ENCODE measurements at regions not wholly inside any gene's neighbourhood (a gene's known extent, or its start where the extent isn't known, plus 50 kb on each side); places are given as distances from the start of the nearest gene placed in this dataset.

DNA sequence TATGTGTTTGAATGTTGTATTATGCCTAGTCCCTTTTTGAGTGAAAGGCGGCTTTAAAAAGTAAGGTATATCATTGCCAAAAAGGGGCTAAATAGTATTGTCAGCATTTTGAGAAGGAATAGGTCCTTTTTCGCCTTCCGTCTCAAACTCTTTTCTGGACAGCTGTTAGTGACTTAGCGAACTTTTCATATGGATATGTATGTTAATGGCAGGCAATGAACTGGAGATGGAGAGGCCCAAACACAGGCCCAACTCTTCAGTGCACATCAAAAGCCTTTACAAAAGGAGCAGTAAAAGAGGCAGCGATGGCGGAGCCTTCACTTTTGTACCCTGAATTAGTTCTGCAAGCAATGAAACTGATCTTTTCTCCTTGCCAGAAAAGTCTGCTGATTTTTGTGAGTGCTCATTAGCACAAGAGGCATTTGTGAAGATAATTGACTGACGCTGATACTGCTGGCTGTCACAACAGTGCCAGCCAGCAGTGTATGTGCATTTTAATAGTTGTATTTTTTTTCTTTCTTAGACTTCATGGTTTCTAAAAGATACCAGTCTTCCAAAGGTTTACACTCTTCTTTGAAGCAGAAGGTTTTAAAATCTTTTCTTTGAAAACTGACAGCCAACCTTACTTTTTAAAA, 243.7 kb upstream of the SP8 start:
- no peak for DNase-seq

DNA sequence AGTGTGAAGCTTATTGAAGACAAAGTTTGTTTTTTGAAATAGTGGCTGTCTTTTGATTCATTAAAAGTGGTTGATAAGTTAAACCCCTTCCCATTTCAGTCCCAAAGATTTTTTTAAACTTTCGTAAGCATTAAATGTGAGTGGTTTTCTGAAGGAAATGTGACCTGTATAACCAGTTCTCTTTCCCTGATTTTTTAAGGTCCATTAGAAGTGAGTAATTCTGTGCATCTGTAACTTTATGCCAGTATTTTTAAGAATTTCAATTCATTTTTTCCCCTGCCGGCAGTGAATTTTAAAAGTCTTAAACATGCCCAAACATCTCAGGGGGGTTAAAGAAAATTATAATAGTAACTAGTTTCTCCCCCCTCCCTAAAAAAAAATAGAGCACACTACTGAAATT, 254.6 kb upstream of the SP8 start:
- DNase-seq, result no peak

DNA sequence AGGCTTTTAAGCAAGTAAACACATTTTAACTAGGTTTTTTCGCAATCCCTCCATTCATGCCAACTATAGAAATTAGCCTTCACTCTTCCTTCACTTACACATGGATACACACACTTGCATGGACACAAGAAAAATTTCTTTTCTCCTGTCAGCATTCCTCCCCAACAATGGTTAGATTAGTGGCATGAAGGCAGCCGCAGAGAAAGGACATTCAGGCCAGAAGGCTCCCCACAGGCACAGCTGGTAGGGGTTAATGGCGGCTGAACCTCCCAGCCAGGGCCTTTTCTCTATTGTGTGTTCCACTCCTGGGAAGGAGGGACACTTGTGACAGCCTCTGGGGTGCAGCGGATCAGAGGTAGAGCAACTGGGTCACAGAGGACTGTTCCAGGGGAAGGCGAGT, 255.0 kb upstream of the SP8 start:
- DNase-seq, result no peak

DNA sequence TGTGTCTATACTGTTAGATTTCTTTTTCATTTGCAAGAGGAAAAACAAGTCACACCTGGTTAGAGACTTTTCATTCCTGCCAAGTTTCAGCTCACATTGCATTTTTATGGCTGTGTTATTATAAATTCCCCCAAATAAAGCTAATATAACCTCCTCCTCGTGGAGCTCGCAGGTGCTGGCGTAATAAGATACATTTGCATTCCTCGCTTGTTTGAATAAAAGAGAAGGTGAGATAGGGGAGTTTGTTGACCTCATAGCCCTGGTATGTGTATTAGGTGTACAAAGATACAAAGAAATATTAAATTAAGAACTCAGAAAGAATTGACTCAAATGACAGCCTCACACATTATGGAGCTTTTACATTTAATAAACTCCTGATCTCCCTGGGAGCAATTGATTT, 257.7 kb upstream of the SP8 start:
- no peak for DNase-seq

DNA sequence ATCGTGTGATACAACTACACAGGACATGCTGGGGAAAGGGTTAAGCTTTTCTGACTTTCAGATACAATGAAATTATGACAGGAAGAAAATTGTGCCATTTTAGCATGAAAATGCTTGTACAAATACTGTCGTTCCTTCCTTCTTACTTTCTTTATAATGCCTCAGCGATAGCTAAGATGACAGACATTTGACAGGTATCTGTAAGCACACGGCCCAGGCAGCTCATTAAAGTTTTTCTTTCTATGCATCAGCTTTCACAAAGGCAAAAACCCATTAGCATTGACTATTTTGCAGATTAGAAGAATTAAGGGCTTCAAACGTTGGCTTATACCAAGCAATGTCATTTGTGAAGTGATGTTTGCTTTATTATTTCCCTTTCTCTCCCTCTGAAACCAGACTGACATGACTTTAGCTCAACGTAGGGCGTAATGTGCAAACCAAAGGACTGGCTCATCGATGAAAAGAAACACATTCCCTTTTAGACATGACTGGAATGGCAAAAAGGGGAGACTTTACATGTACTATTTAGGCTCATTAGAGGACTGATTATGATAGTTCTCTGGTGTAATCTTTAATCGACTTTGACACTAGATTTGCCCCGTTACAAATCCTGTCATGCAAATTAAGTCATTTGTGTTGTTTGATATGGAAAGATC, 258.4 kb upstream of the SP8 start:
- no peak for DNase-seq

DNA sequence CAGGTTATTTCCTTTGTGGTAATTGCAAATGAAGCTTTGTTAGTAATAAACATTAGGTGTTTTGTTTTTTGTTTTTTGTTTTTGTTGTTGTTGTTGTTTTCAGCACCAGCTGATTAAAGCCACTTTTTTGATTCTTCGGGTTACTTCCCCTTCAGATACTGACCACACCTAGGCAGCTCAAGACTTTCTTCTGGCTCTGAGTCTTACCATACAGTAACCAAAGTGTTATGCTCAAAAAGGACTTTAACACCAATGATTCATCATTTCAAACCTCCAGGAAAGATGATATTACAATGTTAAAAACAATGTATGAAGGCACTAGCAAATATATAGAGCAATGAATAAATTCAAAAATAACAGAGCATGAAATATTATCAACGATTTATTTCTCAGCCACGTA, 265.2 kb upstream of the SP8 start:
- no peak for DNase-seq

DNA sequence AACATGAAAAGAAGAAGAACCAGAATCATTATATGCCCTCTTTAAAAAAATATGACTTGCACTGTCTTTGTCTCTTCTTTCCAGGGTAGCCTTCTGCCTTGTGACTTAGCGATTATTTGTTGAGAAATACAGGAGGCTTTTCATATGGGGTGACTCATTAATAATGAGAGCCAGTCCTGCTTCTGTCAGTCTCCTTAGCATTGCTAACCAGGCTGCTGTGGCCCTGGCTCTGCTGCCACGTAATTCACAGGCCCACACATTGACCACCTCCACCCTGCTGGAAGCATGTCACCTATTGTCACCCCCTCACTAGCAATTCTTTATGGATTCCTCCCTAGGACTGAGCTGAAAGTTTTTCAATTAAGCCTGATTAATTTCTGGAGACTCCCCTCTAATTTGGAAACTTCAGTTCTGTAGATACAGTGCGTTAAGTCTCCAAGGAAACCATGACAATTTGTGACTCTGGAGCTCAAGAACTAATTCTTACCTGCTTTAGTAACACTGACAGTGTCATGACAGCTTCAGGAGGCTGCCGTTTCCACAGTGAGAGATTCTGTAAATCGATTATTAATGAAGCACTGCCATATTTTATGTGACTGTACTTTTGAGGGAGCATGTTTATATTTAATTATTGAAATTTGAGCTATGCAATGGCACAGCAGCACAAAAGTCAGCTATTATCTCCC, 267.9 kb upstream of the SP8 start:
- no peak for DNase-seq

DNA sequence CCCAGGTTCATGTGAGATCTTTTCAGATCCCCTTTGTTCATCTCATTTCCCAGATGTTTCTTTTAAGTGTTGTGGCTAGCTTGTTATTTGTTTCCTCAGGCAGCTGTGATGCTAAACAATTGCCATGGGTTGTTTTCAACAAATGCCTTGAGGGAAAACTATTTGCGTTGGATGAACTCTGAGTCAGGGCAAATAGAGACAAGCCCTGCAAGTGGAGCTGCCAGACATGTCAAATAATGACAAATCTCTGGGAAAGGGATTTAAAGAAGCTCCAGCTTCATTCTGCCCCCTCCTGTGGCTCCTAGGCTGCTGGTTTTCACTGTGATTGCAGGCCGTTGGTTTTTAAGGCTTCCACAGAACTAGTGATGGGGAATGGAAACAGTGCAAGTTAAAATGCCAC, 272.4 kb upstream of the SP8 start:
- no peak for DNase-seq

DNA sequence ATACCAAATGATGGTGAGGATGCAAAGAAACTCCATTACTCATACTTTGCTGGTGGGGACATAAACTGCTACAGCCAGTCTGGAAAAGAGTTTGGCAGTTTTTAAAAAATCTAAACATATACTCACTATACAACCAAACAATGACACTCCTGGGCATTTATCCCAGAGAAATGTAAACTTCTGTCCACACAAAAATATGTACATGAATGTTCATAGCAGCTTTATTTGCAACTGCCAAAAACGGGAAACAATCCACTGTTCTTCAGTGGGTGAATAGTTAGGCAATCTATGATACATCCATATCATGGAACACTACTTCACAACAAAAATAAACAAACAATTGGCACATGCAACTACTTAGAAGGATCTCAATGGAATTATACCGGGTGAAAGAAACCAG, 276.4 kb upstream of the SP8 start:
- no peak for DNase-seq

DNA sequence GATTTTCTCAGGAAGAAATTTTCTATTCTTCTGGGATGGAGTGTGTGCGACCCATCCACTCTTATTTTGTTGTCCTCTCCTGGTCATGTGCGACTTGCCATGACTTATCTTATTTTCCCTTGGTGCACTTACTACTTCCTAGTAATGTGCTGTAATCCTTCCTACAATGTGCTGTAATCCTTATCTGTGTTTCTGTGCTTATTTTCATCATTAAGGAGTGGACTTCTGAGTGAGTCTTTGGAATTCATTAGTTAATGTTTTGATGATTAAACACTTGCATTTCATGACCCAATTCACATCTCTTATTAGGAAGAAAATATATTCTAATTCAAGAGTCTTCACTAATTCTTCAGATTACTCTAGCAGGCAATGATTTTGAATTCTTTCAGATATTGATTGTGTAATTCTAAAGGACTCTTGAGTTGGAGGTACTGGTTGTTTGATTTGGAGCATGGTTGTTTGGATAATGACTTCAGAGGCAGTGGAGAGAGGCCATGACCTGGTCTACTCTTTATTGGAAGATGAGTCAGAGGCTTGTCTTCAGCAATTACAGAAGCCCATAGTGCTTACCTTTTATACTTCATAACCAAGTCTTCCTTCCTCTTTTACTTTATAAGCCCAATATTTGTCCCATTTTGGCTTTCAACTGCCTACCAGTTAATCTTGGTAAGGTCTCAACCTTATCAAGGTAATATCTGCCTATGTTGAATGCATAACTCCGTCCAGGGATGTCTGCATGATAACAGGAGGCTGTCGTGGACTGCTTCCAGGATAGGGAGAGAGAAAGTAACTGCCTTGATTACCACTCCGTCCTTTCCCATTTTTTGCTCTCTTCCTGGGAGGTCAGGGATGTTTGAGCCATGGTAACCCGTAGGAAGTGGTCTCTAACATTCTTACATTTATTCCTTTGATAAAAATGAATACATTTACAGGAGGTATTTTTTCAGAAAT, 278.3 kb upstream of the SP8 start:
- no peak for DNase-seq

DNA sequence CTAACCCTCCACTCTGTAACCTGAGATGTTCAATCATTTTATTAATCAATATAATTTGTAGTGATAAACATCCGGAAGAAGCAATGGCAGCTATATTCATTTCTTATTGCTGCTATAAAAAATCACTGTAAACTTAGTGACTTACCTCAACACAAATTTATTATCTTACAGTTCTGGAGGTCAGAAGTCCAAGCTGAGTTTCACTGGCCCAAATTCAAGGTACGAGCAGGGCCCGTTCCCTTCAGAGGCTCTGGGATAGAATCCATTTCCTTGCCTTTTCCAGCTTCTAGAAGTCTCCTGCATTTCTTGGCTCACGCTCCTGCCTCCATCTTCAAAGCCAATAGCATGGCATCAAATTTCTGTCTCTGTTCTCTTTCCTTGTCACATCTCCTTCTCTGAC, 279.5 kb upstream of the SP8 start:
- DNase-seq, result no peak

DNA sequence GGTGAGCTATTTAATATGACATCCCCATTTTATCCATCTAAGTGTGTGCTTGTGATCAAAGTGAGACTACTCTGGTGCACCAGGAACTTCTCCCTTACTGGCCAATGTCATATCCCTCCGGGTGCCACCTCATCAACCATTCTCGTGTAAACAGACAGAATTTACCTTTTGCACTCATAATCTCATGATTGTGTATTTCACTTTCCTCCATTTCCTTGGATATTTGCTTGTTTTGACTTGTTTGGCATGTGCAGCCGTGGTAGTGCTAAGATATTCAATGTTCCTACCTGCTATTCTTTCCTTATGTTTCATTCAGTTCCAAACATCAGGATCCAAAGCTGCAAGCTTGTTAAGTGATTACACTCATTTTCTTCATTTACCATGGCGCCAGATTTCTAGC, 280.5 kb upstream of the SP8 start:
- no peak for DNase-seq

DNA sequence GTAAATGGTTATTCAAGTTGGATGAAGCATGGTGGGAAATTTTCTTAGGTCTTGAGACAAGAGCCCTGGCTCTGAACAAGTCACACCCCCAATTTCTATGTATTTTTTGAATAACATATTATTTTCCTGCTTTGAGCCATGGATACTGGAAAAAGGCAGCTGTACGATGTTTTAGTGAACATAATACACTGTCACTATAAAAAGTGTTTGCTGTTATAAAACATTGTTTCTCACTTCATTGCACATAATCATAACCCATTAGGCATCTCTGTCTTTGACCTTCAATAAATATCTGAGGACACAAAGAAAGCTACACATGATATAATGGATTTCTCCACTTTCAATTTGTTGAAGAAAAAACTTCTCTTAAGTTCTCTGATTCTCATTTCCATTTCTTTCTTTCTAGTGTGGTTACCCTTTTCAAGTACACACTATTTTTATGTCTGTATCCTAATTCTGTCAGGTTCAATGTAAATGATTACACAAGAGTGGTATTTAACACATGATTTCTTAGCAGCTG, 283.9 kb upstream of the SP8 start:
- no peak for DNase-seq

DNA sequence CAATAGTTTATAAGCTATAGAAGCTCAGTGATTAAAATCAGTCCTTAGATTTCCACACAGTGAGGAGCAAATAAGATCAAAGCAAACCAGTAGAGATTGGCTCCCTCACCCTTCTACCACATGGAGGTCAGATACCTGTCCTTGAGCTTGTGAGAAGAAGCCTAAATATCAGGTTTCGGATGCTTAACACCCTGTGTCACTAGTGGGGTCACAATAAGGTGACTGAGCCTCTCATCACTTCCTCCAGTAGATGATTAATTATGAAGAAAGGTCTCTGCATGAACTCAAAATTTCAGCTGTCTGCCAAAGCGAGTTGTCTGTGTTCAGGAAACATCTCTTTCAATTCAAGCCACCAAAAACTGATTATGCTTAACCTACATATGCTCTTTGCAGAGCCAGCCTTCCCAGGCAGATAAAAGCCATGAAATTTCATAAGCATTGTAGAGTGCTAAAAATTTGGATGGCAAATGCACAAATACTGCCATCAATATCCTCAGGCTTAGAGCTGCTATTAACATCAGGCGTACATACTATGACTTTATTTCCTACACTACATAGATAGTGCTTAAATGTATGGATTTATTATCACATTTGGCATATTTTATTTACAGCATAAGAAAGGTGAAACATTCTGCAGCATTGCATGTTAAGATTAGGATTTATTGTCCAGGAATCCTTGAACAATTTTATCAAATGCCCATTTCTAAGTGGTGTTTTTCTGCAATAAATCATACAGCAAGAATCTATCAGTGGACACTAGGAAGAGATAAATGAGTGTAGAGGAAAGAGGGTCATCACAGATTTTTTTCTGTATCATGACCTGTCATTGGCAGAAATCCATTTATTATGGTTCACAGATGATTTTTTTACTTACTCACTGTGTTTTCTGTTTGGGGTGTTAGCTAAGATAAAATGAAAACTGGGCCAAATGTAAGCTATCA, 285.1 kb upstream of the SP8 start:
- DNase-seq, result no peak

DNA sequence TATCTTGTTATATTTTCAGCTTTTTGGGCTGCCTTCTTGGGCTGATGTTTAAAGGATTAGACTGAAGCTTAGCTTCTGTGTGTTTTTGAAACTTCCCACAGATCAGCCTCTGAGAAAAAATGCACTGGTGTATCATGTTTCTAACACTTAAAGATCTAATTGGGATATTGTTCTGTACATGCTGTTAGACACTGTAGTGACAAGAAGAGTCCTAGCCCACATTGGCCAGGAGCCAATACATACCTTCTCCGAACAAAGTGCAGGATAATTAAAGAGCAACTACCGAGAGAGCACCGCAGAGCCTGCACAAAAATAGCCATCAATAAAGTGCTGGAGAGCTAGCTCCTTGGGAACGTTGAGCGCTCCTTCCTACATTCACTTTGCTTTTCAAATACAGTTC, 289.4 kb upstream of the SP8 start:
- no peak for DNase-seq

DNA sequence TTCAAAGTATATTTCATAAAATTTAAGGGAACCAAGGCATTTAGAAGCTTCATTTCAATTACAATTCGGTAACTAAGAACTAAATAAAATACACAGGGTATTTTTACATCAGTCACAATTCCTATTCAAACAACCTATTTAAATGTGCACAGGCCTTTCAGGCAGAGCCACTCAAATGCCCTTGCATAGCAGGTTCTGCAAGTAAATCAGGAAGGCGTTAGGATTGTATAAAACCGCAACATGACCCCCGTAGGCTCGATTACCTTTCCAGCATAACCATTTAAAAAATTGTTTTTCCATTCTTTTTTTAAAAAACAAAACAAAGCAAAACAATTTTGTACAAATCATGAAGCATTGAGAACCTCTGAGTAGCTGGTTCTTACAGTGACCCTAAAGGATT, 289.9 kb upstream of the SP8 start:
- DNase-seq, result no peak

DNA sequence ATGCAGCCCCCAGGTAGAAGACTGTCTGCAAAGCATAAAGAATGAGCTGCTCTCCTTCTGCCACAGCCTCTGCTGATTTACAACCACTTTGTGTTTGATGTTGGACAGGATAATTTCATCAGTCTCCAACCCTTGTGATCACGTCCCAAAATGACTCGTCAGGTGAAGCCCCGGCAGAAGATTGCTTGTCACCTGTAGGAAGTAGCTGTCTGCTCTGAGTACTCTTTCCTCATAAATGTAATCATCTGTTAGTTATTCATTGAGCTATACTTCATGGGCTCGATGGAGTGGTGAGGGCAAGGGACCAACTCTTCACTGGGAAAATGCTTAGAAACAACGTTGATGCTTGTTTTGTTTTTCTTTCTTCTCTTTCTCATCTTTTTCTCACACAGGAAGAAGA, 290.9 kb upstream of the SP8 start:
- DNase-seq, result no peak

DNA sequence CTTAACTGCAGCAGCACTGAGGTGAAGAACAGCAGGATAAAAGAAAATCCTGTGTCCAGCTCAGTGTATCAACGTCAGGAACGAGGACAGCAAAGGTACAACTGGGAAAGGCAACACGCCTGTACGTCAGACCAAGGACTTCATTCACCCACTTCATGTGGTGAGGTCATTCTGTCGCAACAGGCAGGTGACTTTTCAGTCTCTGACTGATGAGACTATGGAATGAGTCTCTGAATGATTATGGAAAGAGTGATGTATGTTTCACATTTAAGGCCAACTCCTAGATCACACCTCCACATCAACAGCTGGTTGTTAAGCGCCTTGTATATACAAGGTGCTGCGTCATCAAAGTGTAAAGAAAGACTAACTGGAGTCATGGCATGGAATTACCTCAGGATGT, 297.6 kb upstream of the SP8 start:
- no peak for DNase-seq

DNA sequence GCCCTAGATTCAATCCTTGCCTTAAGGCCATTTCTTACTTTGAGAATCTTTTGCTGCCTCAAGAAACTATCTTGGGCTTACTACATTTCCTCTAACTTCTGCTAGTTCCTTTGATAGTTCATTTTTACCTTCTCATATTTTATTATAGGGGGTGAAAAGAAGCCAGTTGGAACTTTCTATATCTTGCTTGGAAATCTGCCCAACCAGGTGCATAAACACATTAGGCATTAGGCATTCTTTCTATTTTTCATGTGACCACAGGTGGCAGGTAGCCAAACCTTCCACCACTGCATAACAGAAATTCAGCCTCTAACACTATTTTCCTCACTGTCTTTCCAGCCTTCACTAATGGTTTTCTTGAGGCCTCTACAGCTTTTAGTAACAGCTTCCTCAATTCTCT, 300.0 kb upstream of the SP8 start:
- DNase-seq, result no peak

DNA sequence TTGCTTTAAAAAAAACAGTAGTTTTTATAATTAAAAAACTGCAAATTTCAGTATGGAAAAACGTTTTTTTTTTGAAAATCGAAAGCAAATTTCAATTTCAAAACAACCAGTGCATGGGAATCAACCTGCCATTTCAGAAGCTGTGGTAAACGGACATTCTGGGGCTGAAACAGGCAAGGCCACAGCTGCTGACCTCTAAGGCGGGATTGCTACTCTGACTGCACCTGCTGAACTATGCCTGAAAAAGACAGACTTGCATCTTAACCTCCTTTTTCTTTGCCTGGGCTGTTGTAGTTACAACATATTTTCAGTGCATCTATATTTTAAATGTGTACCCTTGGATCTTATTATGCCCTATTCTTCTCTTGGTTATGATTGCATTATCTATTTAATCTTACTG, 303.0 kb upstream of the SP8 start:
- no peak for DNase-seq

DNA sequence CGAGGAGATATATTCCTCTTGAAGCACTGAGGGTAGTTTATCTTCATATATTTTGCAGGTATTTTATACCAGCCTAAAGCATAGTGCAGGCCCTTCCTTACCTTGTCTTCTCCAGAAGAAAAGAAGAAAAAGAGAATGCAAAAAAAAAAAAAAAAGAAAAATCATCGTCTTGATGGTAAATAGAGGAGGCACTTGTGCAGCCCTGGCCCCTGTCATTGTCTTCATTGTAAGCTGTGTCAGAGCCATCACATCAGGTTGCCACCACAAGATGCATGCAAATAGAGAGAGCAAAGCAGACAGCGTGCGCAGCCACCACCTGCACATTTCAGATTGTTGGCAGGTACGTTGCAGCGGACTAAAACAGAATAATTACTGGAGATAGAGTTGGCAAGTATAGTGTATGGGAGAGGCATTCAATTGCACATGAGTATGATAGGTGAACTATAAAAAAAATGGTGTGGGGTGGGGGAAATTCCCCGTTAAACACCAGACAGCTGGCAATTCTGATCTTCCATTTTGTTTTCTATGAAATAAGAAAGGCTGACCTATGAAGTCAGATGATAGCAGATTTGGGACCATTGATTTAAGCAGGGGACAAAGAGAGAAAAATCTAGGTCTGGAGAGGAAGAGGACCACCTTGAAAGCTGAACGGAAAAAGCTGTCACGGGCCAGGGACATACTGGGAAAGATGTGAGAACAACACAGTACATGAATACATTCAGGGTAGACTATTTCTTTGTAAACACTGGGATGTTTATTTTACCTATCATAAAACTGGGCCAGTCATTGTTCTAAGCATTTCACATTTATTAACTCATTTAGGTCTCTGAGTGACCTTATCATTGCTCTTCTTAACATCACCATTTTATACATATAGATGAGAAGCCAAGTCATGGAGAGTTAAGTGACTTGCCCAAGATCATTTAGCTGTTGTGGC, 306.3 kb upstream of the SP8 start:
- no peak for DNase-seq

Data from NCI-H226 (cell line).